T-cell (primary cell): ENCODE measurements at regions not wholly inside any gene's neighbourhood (a gene's known extent, or its start where the extent isn't known, plus 50 kb on each side); places are given as distances from the start of the nearest gene placed in this dataset.

Source experiments
- ATAC-seq, 4 experiments: fragments of 200-7000 bp in 3 of 4; fragments of 150-1000 bp in 1 of 4; cut with Tn5 transposase; replicated peaks in 1 of 4; 1 replicate in 3 of 4; 2 replicates in 1 of 4; pipeline ENCODE4 v1.10.0; 2021; ENCODE audit warnings: moderate library complexity in 3 of 4, mild to moderate bottlenecking in 2 of 4, moderate number of reproducible peaks in 1 of 4
- CTCF ChIA-PET, 2 donors: fragments of 300-600 bp; sonication (Branson Sonifier 250); formaldehyde crosslinking; loops; one replicate each; lab custom pipeline; 2022; ENCODE audit warnings: antibody characterized with exemption in 2 of 2; lab: Charles Lee
- POLR2A ChIA-PET, 2 donors: fragments of 300-600 bp; sonication (Branson Sonifier 250); formaldehyde crosslinking; loops; one replicate each; lab custom pipeline; 2022; ENCODE audit warnings: antibody characterized with exemption in 2 of 2; lab: Charles Lee
- DNase-seq, 35 experiments: peaks; one replicate each; pipeline versions ENCODE4 v3.0.0 to v3.0.0-alpha.2; 2013 to 2023
- H3K27ac ChIP-seq: one replicate; pipeline ENCODE4 v1.5.1; 2013; ENCODE audit warnings: low read length
- H3K27me3 ChIP-seq, 2 experiments: replicated peaks in 1 of 2; 1 replicate in 1 of 2; 2 replicates in 1 of 2; pipeline versions ENCODE4 v1.6.1 to v1.7.0; 2013; ENCODE audit warnings: low read length in 1 of 2, mixed read lengths in 1 of 2; ENCODE audit not compliant: control insufficient read depth in 2 of 2, insufficient read depth in 2 of 2; ENCODE audit errors: extremely low read depth in 1 of 2
- H3K36me3 ChIP-seq, 2 donors: 1 replicate in 1 of 2; 2 replicates in 1 of 2; pipeline versions ENCODE4 v1.6.1 to v1.7.0; 2013; ENCODE audit warnings: low read length in 1 of 2; ENCODE audit not compliant: control insufficient read depth in 2 of 2, insufficient read depth in 1 of 2; ENCODE audit errors: extremely low read depth in 1 of 2
- H3K4me1 ChIP-seq, 2 experiments: 1 replicate in 1 of 2; 2 replicates in 1 of 2; pipeline versions ENCODE4 v1.6.1 to v1.7.0; 2013; ENCODE audit warnings: low read length in 2 of 2, mixed read lengths in 1 of 2; ENCODE audit not compliant: insufficient read depth in 2 of 2, control insufficient read depth in 1 of 2; ENCODE audit errors: extremely low read depth in 1 of 2
- H3K4me3 ChIP-seq, 2 donors: 1 replicate in 1 of 2; 2 replicates in 1 of 2; pipeline versions ENCODE4 v1.5.1 to v1.7.0; 2013; ENCODE audit warnings: mild to moderate bottlenecking in 2 of 2, low read length in 1 of 2, moderate library complexity in 1 of 2; ENCODE audit not compliant: control insufficient read depth in 1 of 2; ENCODE audit errors: extremely low read depth in 1 of 2
- H3K9me3 ChIP-seq: 2 replicates; pipeline ENCODE4 v1.7.0; 2013
- H3K27ac Mint-ChIP-seq, 2 donors: one replicate each; pipeline ENCODE4 v1.8.0; 2020 to 2021; ENCODE audit warnings: mild to moderate bottlenecking in 2 of 2, mixed read lengths in 2 of 2
- H3K27me3 Mint-ChIP-seq, 2 donors: one replicate each; pipeline ENCODE4 v1.8.0; 2021 to 2022; ENCODE audit warnings: mixed read lengths in 2 of 2
- H3K36me3 Mint-ChIP-seq: one replicate; pipeline ENCODE4 v1.8.0; 2021; ENCODE audit warnings: mixed read lengths
- H3K4me1 Mint-ChIP-seq, 3 donors: one replicate each; pipeline ENCODE4 v1.8.0; 2020 to 2022; ENCODE audit warnings: mixed read lengths in 3 of 3, mild to moderate bottlenecking in 1 of 3
- H3K4me3 Mint-ChIP-seq, 3 donors: one replicate each; pipeline ENCODE4 v1.8.0; 2020 to 2022; ENCODE audit warnings: mild to moderate bottlenecking in 3 of 3, mixed read lengths in 3 of 3, moderate library complexity in 3 of 3
- H3K9me3 Mint-ChIP-seq, 3 donors: one replicate each; pipeline ENCODE4 v1.8.0; 2020 to 2022; ENCODE audit warnings: mixed read lengths in 3 of 3
- WGBS: methylation state at CpG from one replicate; pipeline ENCODE4 v1.1.5; 2013; ENCODE audit warnings: missing lambda C conversion rate; ENCODE audit not compliant: insufficient coverage; 5-methylcytosine and 5-hydroxymethylcytosine counted together

DNA sequence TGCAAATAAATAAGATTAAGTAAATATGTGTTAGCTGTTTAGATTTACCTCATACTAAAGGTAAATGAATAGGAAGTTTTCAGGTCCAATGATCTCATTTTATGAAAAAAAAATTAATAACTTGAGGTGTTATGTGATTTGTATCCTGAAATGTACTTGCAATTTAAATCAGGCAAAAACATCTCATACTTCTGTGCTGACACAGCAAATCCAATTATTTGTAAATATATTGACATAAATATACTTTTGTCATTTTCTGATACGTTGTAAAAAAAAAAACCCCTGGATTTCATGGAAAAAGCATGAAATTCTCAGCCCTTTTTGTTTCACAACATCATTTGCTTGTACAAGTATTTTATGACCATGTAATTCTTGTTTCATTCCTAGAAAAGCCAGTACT lies 184.1 kb upstream of the NCAM2 start:
- no peak overlapping the region for H3K4me3 ChIP-seq
- H3K27ac ChIP-seq: no peak overlapping the region
- POLR2A ChIA-PET: no interaction called here
- DNase-seq (no peak), ATAC-seq (no peak)
- no peaks in the 10 kb centered on the region for H3K36me3 Mint-ChIP-seq
- H3K36me3 ChIP-seq: no peaks in the 10 kb centered on the region
- no peak overlapping the region for H3K4me3 Mint-ChIP-seq
- CTCF ChIA-PET: no interaction called here
- H3K27ac Mint-ChIP-seq: no peak overlapping the region
- H3K4me1 Mint-ChIP-seq: no peaks in the 10 kb centered on the region
- H3K27me3 ChIP-seq: no peaks in the 10 kb centered on the region
- peaks cover 4 to 22% (median 15%) of the 10 kb centered on the region in 3 donors for H3K9me3 Mint-ChIP-seq
- no CpG with 5 or more reads among the region's 1 CpG for WGBS
- no peaks in the 10 kb centered on the region for H3K27me3 Mint-ChIP-seq
- peaks cover 2% of the 10 kb centered on the region for H3K9me3 ChIP-seq
- no peaks in the 10 kb centered on the region for H3K4me1 ChIP-seq

DNA sequence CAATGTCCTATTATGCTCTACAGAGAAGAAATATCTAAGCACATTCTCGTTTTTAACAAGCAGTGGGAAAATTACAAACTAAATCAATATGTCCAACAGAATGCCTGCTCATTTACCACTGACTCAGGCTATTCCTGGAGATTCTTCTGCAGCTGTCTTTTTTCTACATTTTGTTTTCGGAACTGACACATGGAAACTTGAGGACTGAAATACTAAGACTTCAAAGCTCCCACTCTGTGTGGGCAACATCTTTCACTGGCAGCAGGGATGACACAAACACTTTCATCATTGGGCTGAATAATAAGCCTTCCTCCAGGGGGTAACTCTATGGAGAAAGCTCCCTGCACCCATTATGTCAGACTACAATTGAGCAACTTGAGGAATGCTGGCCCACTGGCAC lies 175.5 kb upstream of the NCAM2 start:
- Mint-ChIP-seq H3K4me3 (no peak overlapping the region), H3K27ac (no peak overlapping the region), H3K4me1 (no peaks in the 10 kb centered on the region), H3K27me3 (no peaks in the 10 kb centered on the region), H3K36me3 (no peaks in the 10 kb centered on the region), H3K9me3 (peaks cover 0 to 10% (median 1%) of the 10 kb centered on the region in 3 donors)
- 58% methylated on average over 2 of the region's 2 CpGs for WGBS
- no peak for ATAC-seq
- Histone ChIP-seq H3K27me3 (no peaks in the 10 kb centered on the region), H3K4me3 (no peak overlapping the region), H3K4me1 (no peaks in the 10 kb centered on the region), H3K9me3 (peaks cover 2% of the 10 kb centered on the region), H3K36me3 (no peaks in the 10 kb centered on the region), H3K27ac (no peak overlapping the region)
- CTCF ChIA-PET: no interaction called here
- no peak for DNase-seq
- POLR2A ChIA-PET: no interaction called here

- peaks cover 0 to 7% (median 4%) of the 10 kb centered on the region in 3 donors for H3K9me3 Mint-ChIP-seq
- ATAC-seq (no peak), DNase-seq (no peak)
- no peak overlapping the region for H3K4me3 Mint-ChIP-seq
- no peaks in the 10 kb centered on the region for H3K9me3 ChIP-seq
- H3K4me1 ChIP-seq: no peaks in the 10 kb centered on the region
- ChIA-PET POLR2A (no interaction called here), CTCF (no interaction called here)
- no peaks in the 10 kb centered on the region for H3K36me3 Mint-ChIP-seq
- H3K27ac Mint-ChIP-seq: no peak overlapping the region
- no peaks in the 10 kb centered on the region for H3K27me3 Mint-ChIP-seq
- no peak overlapping the region for H3K27ac ChIP-seq
- H3K27me3 ChIP-seq: no peaks in the 10 kb centered on the region
- no peaks in the 10 kb centered on the region for H3K36me3 ChIP-seq
- WGBS: 44% methylated on average over 2 of the region's 2 CpGs
- H3K4me1 Mint-ChIP-seq: no peaks in the 10 kb centered on the region
- H3K4me3 ChIP-seq: no peak overlapping the region
These were observed 145.3 kb upstream of the NCAM2 start for GRCh38 chr21:20852866-20853265.

GRCh38 chr21:20856926-20857325 lies 141.3 kb upstream of the NCAM2 start:
- Mint-ChIP-seq H3K4me3 (no peak overlapping the region), H3K27me3 (no peaks in the 10 kb centered on the region), H3K4me1 (no peaks in the 10 kb centered on the region), H3K36me3 (no peaks in the 10 kb centered on the region), H3K27ac (no peak overlapping the region), H3K9me3 (peaks cover 1 to 14% (median 3%) of the 10 kb centered on the region in 3 donors)
- H3K27ac ChIP-seq: no peak overlapping the region
- ChIA-PET CTCF (no interaction called here), POLR2A (no interaction called here)
- no peaks in the 10 kb centered on the region for H3K9me3 ChIP-seq
- ATAC-seq: no peak
- H3K36me3 ChIP-seq: no peaks in the 10 kb centered on the region
- no peaks in the 10 kb centered on the region for H3K4me1 ChIP-seq
- H3K4me3 ChIP-seq: no peak overlapping the region
- DNase-seq: no peak
- whole genome bisulfite sequencing: 80% methylated on average over 1 of the region's 5 CpGs
- H3K27me3 ChIP-seq: no peaks in the 10 kb centered on the region

- no CpG with 5 or more reads among the region's 1 CpG for WGBS
- ATAC-seq: no peak
- CTCF ChIA-PET: no interaction called here
These were observed 124.0 kb upstream of the NCAM2 start for GRCh38 chr21:20874202-20874601.

GRCh38 chr21:20875742-20876141 lies 122.5 kb upstream of the NCAM2 start:
- Mint-ChIP-seq H3K27me3 (no peaks in the 10 kb centered on the region), H3K4me1 (no peaks in the 10 kb centered on the region), H3K9me3 (peaks cover 3% of the 10 kb centered on the region in 3 donors), H3K4me3 (no peak overlapping the region), H3K36me3 (no peaks in the 10 kb centered on the region), H3K27ac (no peak overlapping the region)
- no peak overlapping the region for H3K4me3 ChIP-seq
- no peaks in the 10 kb centered on the region for H3K4me1 ChIP-seq
- DNase-seq (no peak), ATAC-seq (no peak)
- ChIA-PET POLR2A (no interaction called here), CTCF (no interaction called here)
- H3K9me3 ChIP-seq: no peaks in the 10 kb centered on the region
- no peaks in the 10 kb centered on the region for H3K27me3 ChIP-seq
- H3K27ac ChIP-seq: no peak overlapping the region
- no peaks in the 10 kb centered on the region for H3K36me3 ChIP-seq

More at GRCh38 chr21:20874202-20874601, 124.0 kb upstream of the NCAM2 start:
- no peak for DNase-seq
- H3K4me3 Mint-ChIP-seq: no peak overlapping the region
- Histone ChIP-seq H3K4me3 (no peak overlapping the region), H3K9me3 (no peaks in the 10 kb centered on the region), H3K36me3 (no peaks in the 10 kb centered on the region), H3K27me3 (no peaks in the 10 kb centered on the region), H3K27ac (no peak overlapping the region), H3K4me1 (no peaks in the 10 kb centered on the region)
- POLR2A ChIA-PET: no interaction called here
- no peaks in the 10 kb centered on the region for H3K36me3 Mint-ChIP-seq
- H3K27me3 Mint-ChIP-seq: no peaks in the 10 kb centered on the region
- peaks cover 0 to 8% (median 3%) of the 10 kb centered on the region in 3 donors for H3K9me3 Mint-ChIP-seq
- H3K4me1 Mint-ChIP-seq: no peaks in the 10 kb centered on the region
- H3K27ac Mint-ChIP-seq: no peak overlapping the region

DNA sequence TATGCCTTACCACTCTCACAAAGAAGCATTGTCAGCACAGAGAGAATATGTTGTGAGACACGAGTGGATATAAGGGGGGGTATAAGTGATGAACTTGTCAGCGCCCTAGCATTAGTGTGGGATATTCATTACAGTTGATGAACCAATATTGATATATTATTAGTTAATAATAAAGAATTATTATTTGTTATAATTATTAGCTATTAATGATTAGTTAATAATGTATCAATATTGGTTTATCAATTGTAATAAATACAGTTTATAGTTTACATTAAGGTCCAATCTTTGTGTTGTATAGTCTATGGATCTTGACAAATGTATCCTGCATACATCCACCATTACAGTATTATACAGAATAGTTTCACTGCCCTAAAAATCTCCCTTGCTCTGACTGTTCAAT lies 120.2 kb upstream of the NCAM2 start:
- no CpG with 5 or more reads among the region's 2 CpGs for WGBS
- CTCF ChIA-PET: no interaction called here
- H3K36me3 ChIP-seq: no peaks in the 10 kb centered on the region
- Mint-ChIP-seq H3K9me3 (peaks cover 3% of the 10 kb centered on the region in 3 donors), H3K4me1 (no peaks in the 10 kb centered on the region), H3K27me3 (no peaks in the 10 kb centered on the region), H3K27ac (no peak overlapping the region), H3K4me3 (no peak overlapping the region), H3K36me3 (no peaks in the 10 kb centered on the region)
- POLR2A ChIA-PET: no interaction called here
- no peaks in the 10 kb centered on the region for H3K27me3 ChIP-seq
- H3K27ac ChIP-seq: no peak overlapping the region
- DNase-seq (no peak), ATAC-seq (no peak)
- no peaks in the 10 kb centered on the region for H3K9me3 ChIP-seq
- H3K4me1 ChIP-seq: no peaks in the 10 kb centered on the region
- no peak overlapping the region for H3K4me3 ChIP-seq
